Neural crest cell (in vitro differentiated cells): ENCODE measurements at regions not wholly inside any gene's neighbourhood (a gene's known extent, or its start where the extent isn't known, plus 50 kb on each side); places are given as distances from the start of the nearest gene placed in this dataset.

Source experiments
- DNase-seq: peaks from one replicate; pipeline ENCODE4 v3.0.0; 2021; ENCODE audit warnings: low read depth, mixed read lengths, low spot score
- H3K27ac Mint-ChIP-seq: one replicate; pipeline ENCODE4 v1.8.0; 2021; ENCODE audit warnings: mild to moderate bottlenecking, mixed read lengths; ENCODE audit not compliant: unreplicated experiment
- H3K27me3 Mint-ChIP-seq: 2 replicates; pipeline ENCODE4 v1.8.0; 2021; ENCODE audit warnings: low read depth, mild to moderate bottlenecking, mixed read lengths
- H3K36me3 Mint-ChIP-seq: 2 replicates; pipeline ENCODE4 v1.8.0; 2021; ENCODE audit warnings: low read depth, mild to moderate bottlenecking, mixed read lengths
- H3K4me1 Mint-ChIP-seq: 2 replicates; pipeline ENCODE4 v1.8.0; 2021; ENCODE audit warnings: mixed read lengths
- H3K4me3 Mint-ChIP-seq: one replicate; pipeline ENCODE4 v1.8.0; 2021; ENCODE audit warnings: mild to moderate bottlenecking, mixed read lengths
- H3K9me3 Mint-ChIP-seq: 2 replicates; pipeline ENCODE4 v1.8.0; 2021; ENCODE audit warnings: mixed read lengths
- CTCF ChIP-seq: fragments of 200-600 bp; sonication (generic); conservative IDR thresholded peaks from 2 replicates; pipeline ENCODE4 v1.5.0; 2021; ENCODE audit warnings: antibody characterized with exemption, mild to moderate bottlenecking

GRCh38 chr1:221809091-221810029, 67.5 kb upstream of the DUSP10 start:
- Mint-ChIP-seq H3K27ac (no peak overlapping the region), H3K4me3 (no peak overlapping the region), H3K36me3 (no peaks in the 10 kb centered on the region), H3K27me3 (peaks cover 5% of the 10 kb centered on the region), H3K9me3 (peaks cover 8% of the 10 kb centered on the region), H3K4me1 (no peaks in the 10 kb centered on the region)
- TF ChIP-seq CTCF: no peak
- DNase-seq: no peak

- no peaks in the 10 kb centered on the region for H3K4me1 Mint-ChIP-seq
- no peak for DNase-seq
- H3K9me3 Mint-ChIP-seq: peaks cover 5% of the 10 kb centered on the region
- no peak overlapping the region for H3K4me3 Mint-ChIP-seq
- TF ChIP-seq CTCF: no peak
- no peaks in the 10 kb centered on the region for H3K36me3 Mint-ChIP-seq
- no peak overlapping the region for H3K27ac Mint-ChIP-seq
- H3K27me3 Mint-ChIP-seq: no peaks in the 10 kb centered on the region
Observed at GRCh38 chr1:221806984-221807383, 65.1 kb upstream of the DUSP10 start.

DNA sequence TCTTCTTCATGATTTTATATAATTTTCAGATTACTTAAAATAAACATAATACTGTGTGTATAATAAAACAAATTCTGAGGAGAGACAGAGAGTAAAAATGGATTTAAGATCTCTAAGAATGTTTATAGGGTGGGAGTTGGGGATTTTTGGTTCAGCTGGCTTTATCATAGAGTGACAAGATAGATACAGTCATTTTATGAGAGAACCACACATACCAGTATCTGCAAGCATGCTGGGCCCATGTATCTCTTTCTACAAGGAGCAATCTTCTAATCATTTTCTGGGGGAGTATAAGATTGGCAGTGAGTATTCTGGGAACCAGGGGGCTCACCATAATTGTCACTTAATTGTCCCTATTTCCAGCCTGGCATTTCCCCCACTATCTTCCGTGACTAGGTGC, 64.3 kb upstream of the DUSP10 start:
- no peak overlapping the region for H3K27ac Mint-ChIP-seq
- no peaks in the 10 kb centered on the region for H3K4me1 Mint-ChIP-seq
- H3K4me3 Mint-ChIP-seq: no peak overlapping the region
- no peaks in the 10 kb centered on the region for H3K27me3 Mint-ChIP-seq
- H3K36me3 Mint-ChIP-seq: no peaks in the 10 kb centered on the region
- DNase-seq: no peak
- H3K9me3 Mint-ChIP-seq: peaks cover 5% of the 10 kb centered on the region
- TF ChIP-seq CTCF: no peak

DNA sequence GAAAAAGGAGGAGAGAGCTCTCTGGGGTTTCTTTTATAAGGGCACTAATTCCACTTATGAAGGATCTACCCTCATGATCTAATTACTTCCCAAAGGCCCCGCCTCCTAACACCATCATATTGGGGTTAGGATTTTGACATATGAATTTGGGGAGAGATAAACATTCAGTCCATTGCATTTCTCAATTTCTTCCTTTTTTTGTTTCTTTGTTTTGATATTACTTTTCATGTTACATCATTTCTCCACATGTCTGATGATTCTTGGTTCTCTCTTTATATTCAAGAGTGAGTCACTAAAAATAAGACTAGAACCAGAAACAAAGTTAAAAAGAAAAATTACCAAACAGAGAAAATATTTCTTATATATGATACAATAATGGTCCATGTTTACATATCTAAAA, 63.2 kb upstream of the DUSP10 start:
- Mint-ChIP-seq H3K4me1 (no peaks in the 10 kb centered on the region), H3K4me3 (no peak overlapping the region), H3K36me3 (no peaks in the 10 kb centered on the region), H3K27me3 (no peaks in the 10 kb centered on the region), H3K9me3 (peaks cover 2% of the 10 kb centered on the region), H3K27ac (no peak overlapping the region)
- DNase-seq: no peak
- no peak for TF ChIP-seq CTCF

DNA sequence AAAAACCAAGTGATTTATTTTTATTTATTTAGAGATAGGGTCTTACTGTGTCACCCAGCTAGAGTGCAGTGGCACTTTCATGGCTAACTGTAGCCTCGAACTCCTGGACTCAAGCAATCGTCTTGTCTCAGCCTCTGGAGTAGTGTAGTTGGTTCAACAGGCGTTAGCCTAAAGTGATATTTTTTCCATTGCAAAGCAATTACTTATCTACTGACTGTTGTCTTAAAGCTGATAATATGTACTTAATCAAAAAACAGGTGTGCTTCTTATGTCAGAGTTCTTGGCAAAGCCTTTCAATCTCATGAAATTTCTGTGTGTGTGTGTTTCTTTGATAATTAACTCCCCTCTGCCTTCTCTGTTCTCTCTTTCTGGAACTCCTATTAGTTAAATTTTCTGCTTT, 62.4 kb upstream of the DUSP10 start:
- no peak overlapping the region for H3K27ac Mint-ChIP-seq
- TF ChIP-seq CTCF: no peak
- no peaks in the 10 kb centered on the region for H3K4me1 Mint-ChIP-seq
- DNase-seq: no peak
- H3K4me3 Mint-ChIP-seq: no peak overlapping the region
- H3K27me3 Mint-ChIP-seq: peaks cover 3% of the 10 kb centered on the region
- H3K9me3 Mint-ChIP-seq: peaks cover 5% of the 10 kb centered on the region
- H3K36me3 Mint-ChIP-seq: no peaks in the 10 kb centered on the region
